ENCODE measurements at regions not wholly inside any gene's neighbourhood (a gene's known extent, or its start where the extent isn't known, plus 50 kb on each side); places are given as distances from the start of the nearest gene placed in this dataset.

DNA sequence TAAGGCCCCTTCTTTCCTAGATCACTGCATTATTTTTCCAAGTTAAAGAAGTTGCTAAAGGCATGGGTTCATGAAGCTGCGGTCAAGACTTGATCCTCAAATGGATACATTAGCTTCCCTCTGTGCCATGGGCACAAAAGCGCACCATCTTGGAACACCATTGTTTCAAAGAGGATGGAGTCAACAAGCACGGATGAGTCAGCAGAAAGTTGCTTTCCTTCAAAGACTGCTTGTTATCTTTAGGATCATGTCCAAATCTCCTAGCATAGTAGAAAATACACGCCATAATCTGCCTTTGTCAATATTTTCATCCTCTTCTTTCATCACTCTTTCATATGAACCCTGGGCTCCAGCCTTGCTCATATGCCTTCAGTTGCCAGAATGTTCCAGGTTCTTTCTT is 226.8 kb upstream of the GATB start:
- no peak for DNase-seq (ENCODE audit: low spot score)

DNA sequence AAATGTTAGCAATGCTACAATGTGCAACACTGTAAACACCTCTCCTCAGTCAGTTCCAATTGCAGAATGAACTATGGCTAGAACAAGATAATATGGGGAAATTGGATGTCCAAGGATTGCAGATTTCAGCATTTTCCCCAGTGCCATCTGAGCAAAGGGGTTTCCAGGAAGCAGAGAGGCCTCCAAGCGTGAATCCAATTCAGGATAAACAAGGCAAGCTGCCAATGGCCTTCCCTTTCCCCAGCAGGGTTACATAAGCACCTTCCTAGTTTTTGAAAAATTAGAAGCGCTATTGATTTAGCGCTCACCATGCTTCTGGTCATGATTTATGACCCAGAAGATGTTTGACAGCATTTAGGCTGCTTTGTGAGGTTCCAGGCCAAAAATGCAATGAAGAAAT is 223.0 kb upstream of the GATB start:
- peak; percentile 27 for DNase-seq (ENCODE audit: low spot score)

DNA sequence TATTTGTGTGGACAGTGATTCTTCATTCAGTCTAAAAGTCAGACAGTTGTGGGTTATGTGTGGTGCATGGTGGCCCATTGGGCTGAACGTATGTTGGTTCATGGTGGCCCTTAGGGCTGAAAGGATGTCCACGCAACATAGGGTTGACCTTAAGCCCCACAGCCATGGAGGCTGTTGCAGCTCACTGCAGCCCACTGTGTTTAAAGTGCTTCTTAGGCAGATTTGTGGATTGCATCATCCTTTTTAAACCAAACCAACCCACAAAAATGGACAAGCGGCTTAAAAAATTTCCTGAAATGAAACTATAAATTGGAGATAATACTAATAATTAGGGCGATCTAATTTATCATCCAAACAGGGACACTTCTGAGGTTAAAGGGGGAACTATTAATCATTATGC is 219.0 kb upstream of the GATB start:
- no peak for DNase-seq (ENCODE audit: low spot score)

DNA sequence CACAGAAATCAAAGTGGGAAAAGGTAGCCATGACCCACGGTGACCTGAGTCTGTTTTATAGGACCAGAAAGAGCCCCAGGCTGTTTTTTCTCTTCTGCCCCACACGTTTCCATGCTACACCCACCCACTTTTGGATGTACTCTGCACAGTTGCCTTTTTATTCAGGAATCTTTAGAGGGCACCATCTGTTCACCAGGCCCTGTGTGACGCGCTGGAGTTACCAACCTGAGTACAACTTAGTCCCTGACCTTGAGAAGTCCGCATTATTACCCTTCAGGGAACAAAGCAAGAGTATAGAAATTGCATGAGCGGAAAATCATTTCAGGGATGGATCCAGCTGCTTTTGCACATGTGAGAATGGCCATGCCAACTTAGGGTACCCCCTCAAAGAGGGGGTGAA is 207.8 kb upstream of the GATB start:
- no peak for DNase-seq (ENCODE audit: low spot score)

DNA sequence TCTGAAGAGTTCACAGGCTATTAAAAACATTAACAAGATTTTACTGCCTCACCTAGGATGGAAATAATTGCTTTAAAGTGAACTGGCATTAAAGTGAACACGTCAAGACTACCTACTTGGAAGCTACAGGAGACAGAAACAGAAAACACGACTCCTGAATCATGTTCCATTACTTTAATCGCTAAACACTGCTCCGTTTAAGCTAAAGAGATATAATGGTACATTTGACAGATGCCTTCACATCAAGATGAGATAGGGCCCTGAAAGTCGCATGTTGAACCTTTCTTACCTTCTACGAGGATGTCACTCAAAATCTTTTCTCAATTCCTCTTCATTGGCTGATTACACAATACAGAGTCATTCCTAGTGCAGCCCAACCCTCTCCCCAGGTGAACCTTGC is 206.3 kb upstream of the GATB start:
- no peak for DNase-seq (ENCODE audit: low spot score)

- DNase-seq (ENCODE audit: low spot score), result no peak
These were observed 201.5 kb upstream of the GATB start for GRCh38 chr4:151962138-151962823.

- DNase-seq (ENCODE audit: low spot score), result no peak
These were observed 200.6 kb upstream of the GATB start for GRCh38 chr4:151961456-151961855.

DNA sequence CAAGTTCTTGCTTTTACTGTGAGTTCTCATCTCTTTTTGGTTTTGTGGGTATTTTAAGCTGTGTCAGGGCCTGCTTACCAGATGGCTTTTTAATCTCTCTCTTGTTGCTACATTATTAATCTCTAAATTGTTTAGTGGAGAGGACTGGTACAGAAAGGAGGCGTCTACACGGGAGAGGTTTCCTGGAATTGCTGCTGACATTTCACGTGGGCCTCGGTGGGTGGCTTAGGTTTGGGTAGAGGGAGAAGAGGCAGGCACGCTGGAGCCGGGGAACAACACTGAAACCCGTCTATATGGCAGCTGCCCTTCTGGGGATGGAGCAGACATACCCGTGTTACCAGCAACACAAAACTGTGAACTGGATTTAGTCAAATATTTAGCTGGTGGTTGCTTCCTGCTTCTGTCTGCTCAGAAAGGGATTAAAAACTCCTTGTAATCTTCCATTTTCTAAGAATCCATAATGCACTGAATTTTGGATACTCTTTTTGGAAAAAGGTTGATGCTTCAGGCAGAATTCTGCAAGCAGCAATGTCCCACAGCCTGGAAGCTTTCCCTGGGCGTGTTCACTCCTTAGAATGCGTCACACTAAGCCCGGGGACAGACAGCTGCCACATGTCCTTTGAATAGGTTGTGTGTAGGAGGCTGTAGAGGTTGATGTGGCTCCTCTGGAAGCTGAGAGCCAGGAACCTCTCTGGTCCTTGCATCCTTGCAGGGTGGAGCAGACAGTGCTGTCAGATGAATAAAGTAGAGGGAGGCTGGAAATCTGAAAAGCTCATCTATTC is 199.8 kb upstream of the GATB start:
- DNase-seq (ENCODE audit: low spot score), result peak; percentile 47

- no peak for DNase-seq (ENCODE audit: low spot score)
These were observed 196.3 kb upstream of the GATB start for GRCh38 chr4:151957153-151957552.

GRCh38 chr4:151955721-151956380 is 195.0 kb upstream of the GATB start:
- no peak for DNase-seq (ENCODE audit: low spot score)

DNA sequence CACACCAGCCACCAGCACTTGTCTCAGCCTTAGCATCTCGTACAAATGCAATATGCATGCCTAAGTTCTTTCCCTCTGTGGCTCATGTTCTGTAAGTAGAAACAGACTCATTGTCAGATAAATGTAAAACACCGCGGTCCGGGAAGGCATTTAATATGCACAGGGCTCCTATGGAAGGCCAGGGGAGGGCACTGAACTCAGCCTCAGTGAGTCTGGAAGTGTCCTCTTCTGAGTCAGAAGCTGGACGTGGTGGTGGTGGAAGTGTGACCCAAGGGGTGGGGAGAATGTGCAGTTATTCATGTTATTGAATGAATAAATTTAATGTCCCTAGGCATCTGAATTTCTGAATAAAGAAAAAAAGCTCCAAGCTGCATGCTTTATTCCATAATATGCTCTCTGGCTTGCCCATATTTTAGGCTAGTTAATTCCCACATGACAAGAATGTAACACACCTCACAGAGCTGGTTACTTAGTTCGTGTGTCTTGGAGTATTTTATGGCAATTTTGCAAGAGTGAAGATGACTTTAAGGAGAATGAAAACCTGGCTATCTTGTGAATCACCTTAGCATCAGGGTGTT is 193.1 kb upstream of the GATB start:
- DNase-seq (ENCODE audit: low spot score), result no peak

DNA sequence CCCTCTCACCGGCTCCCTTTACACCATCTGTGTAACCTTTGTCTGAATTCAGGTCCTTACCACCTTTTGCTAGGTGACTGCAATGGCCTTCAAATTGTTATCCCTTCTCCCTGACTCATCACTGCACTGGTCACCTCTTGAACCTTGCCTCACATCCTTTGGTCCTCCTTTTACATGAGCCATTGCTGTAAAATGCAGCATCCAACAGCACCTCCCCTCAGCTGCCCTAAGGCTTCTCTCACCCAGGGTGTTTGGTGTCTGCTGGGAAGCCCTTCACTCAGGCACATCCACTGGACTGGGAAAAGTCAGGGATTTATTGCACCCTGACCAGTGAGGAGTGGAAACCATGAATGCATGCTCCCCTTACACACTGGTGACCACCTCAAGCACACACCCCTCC is 192.5 kb upstream of the GATB start:
- no peak for DNase-seq (ENCODE audit: low spot score)

GRCh38 chr4:151952711-151953254 is 192.0 kb upstream of the GATB start:
- no peak for DNase-seq (ENCODE audit: low spot score)

- no peak for DNase-seq (ENCODE audit: low spot score)
These were observed 191.3 kb upstream of the GATB start for GRCh38 chr4:151952137-151952536.

- DNase-seq (ENCODE audit: low spot score), result no peak
These were observed 190.9 kb upstream of the GATB start for GRCh38 chr4:151951671-151952050.

DNA sequence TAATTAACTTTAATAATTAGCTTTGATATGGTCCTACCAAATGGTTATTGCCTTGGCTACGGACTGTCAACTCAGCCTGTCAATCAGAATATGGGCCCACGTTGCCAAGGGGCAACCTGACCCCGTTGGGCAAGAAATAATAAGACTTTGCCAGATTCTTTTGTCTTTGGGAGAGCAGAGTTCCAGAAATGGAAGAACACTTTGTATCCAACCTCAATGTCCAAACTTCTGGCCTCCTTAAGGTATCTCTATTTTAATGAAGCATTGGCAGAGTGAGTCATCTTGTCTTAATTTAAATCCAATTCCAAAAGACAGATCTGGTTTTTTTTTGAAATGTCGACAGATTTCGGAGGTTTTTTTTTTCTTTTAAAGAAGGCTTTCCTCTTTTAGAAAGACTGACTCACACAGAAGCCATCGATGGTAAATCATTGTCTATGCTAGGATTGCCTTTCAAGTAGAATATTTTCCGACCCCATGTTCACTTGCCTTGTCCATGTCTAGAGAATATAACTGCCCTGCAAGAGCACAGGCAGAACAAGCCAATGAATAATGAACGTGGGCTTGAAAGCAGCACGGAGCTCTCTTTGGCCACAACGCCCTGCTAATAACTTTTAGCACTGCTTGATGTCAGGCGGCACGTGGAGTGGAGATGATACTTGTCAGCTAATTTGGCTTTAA is 190.3 kb upstream of the GATB start:
- no peak for DNase-seq (ENCODE audit: low spot score)

GRCh38 chr4:151948351-151949016 is 187.7 kb upstream of the GATB start:
- DNase-seq (ENCODE audit: low spot score), result no peak

DNA sequence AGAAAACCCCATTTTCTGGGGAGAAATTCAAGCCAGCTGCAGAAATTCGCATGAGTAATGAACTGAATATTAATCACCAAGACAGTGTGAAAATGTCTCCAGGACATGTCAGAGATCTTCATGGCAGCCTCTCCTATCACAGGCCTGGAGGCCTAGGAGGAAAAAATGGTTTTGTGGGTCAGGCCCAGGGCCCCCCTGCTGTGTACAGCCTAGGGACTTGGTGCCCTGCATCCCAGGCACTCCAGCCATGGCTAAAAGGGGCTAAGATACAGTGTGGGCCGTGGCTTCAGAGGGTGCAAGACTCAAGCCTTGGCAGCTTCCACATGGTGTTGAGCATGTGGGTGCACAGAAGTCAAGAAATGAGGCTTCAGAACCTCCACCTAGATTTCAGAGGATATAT is 185.9 kb upstream of the GATB start:
- no peak for DNase-seq (ENCODE audit: low spot score)

DNA sequence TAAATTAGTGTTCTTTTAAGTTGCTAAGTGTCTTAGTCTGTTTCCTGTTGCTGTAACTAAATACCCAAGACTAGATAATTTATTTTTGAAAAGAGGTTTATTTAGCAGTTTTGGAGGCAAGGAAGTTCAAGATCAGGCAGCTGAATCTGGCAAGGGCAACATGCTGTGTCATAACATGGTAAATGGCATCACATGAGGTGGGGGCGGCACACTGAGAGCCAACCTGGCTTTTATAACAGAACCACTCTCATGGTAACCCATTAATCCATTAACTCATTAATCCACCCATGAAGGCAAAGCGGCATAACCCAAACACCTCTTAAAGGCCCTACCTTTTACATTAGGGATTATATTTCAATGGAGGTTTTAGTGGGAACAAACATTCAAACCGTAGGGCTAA is 182.2 kb upstream of the GATB start:
- no peak for DNase-seq (ENCODE audit: low spot score)

DNA sequence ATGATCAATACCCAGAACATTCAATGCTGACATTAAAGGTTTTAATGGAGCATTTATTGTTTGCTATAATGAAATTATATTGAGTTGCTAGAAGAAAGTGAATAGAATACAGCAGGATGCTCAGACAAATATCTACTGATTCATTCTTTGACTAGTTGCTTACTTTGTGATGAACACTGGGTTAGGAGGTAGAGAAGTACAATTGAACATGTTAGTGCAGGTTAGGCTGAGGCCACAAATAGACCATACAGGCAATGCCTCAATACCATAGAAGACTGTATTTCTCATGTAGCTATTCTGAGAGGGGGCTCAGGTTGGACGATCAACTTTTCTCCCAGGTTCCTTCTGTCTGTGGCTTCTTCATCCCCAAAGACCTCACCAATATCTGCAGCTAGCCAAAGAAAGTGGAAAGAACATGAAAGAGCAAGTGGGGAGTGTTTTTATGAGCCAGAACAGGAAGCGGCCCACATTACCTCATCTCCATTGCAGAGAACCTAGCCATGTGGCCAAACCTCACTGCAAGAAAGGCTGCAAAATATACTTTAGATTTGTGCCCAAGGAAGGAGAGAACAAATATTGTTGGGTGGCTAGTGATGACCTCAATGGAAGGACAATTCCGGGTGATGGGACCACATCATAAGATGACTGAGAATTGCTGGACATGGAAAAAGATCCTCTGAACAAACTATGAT is 180.3 kb upstream of the GATB start:
- DNase-seq (ENCODE audit: low spot score), result no peak

DNA sequence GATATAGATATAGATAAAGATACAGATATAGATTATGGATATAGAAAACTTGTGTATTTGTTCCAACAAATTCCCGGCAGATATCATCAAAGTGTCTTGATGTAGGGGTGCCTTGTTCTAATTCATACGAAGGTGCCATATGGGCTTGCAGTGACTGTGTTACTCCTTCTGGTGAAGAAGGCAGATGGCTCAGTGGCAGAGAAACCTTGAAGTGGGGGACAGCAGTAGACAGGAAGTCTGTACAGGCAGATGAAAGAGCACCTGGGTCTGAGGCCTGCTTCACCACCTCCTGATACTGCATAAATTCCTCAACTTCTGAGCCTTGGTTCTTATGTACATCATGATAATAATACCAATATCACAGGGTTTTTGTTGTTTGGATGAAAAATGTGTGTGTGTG is 179.5 kb upstream of the GATB start:
- DNase-seq (ENCODE audit: low spot score), result no peak

All from Ammon's horn (tissue), 1 donor.